Choroid plexus epithelial cell (primary cell): ENCODE measurements at regions not wholly inside any gene's neighbourhood (a gene's known extent, or its start where the extent isn't known, plus 50 kb on each side); places are given as distances from the start of the nearest gene placed in this dataset.

Source experiments
- DNase-seq: peaks from one replicate; pipeline ENCODE4 v3.0.0-alpha.2; 2010; ENCODE audit warnings: low read depth
- H3K4me3 ChIP-seq: 2 replicates; pipeline ENCODE4 v1.5.1; 2011; ENCODE audit warnings: low read depth, mild to moderate bottlenecking, control low read depth, low read length, moderate library complexity
- CTCF ChIP-seq: conservative IDR thresholded peaks from 2 replicates; pipeline ENCODE4 v1.5.1; 2011; ENCODE audit warnings: low read depth, mild to moderate bottlenecking, control low read depth, inconsistent platforms, low read length, moderate library complexity

DNA sequence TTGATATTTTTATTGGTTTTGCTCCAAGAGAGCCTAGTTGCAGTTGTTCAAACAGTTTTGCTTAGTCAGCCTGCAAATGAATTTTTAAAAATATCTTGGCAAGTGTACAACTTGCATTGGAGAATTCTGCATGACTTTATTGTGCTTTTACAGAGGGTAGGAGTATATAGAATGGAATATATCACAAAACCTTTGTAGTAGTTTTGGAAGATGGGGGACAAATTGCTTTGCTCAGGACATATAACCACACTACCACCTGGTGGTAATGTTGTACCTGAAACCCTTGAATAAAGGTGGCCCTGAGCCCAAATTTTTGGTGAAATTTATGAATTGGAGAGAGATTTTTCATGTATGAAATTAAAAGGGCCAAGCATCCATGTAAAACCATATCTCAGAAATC is 645.2 kb downstream of the MED13L start:
- H3K4me3 ChIP-seq, result no peak overlapping the region
- DNase-seq, result peak; percentile 41
- TF ChIP-seq CTCF, result peak; percentile 37

DNA sequence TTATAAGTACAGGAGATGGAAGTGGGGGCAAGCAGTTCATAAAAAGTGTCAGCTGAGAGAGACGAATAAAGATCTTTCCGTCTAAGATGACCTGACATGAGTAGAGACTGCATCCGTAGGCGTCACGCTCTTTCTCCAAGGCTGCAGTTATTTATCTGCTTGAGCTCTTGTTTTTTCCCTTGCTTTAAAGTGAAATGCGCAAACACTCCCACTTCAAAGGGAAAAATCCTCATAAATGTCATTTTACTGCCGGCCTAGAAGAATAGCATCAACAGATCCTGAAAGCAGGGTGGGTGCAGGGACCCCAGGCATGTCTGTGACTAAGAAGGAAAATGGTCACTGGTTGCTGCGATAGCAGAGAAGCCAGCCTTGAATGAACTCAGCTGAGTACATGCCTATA is 647.4 kb downstream of the MED13L start:
- DNase-seq, result no peak
- TF ChIP-seq CTCF, result no peak

GRCh38 chr12:115626210-115626609 is 651.3 kb downstream of the MED13L start:
- no peak for TF ChIP-seq CTCF
- no peak overlapping the region for H3K4me3 ChIP-seq
- no peak for DNase-seq

More for the DNA sequence above, 647.4 kb downstream of the MED13L start:
- H3K4me3 ChIP-seq, result no peak overlapping the region

GRCh38 chr12:115623764-115624334 is 653.6 kb downstream of the MED13L start:
- no peak overlapping the region for H3K4me3 ChIP-seq
- TF ChIP-seq CTCF, result no peak
- no peak for DNase-seq

DNA sequence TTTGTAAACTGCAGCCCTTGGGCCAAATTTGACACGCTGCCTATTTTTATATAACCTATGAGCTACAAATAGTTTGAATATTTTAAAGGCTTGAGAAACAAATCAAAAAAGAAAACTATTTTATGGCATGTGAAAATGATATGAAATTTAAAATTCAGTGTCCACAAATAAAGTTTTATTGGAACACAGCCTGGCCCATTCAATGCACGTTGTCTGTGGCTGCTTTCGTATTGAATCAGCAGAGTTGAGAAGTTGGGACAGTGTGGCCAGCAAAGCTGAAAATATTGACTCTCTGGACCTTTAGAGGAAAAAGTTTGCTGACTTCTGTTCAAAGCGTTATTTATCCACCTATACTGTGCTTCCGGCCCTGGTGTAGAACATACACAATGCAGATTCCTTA is 654.2 kb downstream of the MED13L start:
- no peak for DNase-seq
- H3K4me3 ChIP-seq, result no peak overlapping the region
- no peak for TF ChIP-seq CTCF

DNA sequence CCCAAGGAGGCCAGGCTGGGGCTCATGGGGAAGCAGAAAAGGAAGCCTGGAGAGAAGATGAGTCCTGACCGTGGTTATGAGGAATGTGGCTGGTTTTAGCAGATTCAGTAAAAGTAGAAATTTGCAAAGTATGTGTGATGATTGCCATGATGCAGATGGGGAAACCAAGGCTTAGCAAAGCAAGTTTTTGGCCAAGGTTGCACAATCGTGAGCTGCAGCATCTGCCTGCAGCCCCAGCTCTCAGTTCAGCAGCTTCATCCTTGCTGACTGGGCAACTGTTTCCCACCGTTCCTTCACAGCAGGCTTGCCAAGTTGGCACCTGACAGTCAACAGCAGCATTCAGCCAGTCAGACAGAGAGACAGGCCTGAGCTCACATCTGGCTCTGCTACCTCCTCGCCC is 656.7 kb downstream of the MED13L start:
- DNase-seq, result no peak
- TF ChIP-seq CTCF, result no peak
- no peak overlapping the region for H3K4me3 ChIP-seq

DNA sequence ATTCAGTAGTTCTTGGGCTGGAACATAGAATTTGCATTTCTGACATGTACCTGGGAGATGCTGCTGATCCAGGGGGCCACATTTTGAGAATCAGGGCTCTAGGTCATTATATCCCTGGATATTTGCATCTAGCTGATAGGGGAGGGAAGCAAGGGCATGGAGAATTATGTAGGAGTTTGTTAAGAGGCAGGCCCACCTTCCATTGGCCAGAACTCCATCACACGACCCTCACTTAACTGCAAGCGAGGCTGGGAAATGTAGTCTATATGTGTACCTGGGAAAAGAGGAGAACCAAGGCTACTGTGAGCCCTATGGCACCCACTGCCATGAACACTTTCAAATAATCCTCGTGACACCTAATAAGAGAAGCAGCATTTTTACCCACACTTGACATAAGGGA is 657.6 kb downstream of the MED13L start:
- no peak overlapping the region for H3K4me3 ChIP-seq
- no peak for TF ChIP-seq CTCF
- no peak for DNase-seq
